ENCODE measurements at regions not wholly inside any gene's neighbourhood (a gene's known extent, or its start where the extent isn't known, plus 50 kb on each side); places are given as distances from the start of the nearest gene placed in this dataset.

- Mint-ChIP-seq H3K4me3 (peak overlapping the region; percentile 79), H3K27ac (peak overlapping the region; percentile 86), H3K27me3 (ENCODE audit: low read depth in 2 of 2) (no peaks in the 10 kb centered on the region), H3K36me3 (no peaks in the 10 kb centered on the region), H3K9me3 (no peaks in the 10 kb centered on the region), H3K4me1 (peaks cover 10 to 11% of the 10 kb centered on the region in 2 donors)
- Histone ChIP-seq H3K27me3 (ENCODE audit: control insufficient read depth, insufficient read depth, low read length) (no peaks in the 10 kb centered on the region), H3K36me3 (ENCODE audit: control insufficient read depth, insufficient read depth, low read length) (no peaks in the 10 kb centered on the region), H3K27ac (ENCODE audit: low read length) (peak overlapping the region; percentile 75), H3K9me3 (ENCODE audit: control insufficient read depth, insufficient read depth, low read length) (no peaks in the 10 kb centered on the region), H3K4me3 (ENCODE audit: low read length) (no peak overlapping the region), H3K4me1 (ENCODE audit: control insufficient read depth, insufficient read depth, low read length) (peaks cover 9% of the 10 kb centered on the region)
- TF ChIP-seq CTCF (IDR thresholded peaks at IDR 0.05), result no peak
- ATAC-seq (peak; percentile 87 to 95 (median 92)), DNase-seq (peak in 1 of 2 donors; percentile 82)
- WGBS (ENCODE audit: insufficient coverage), result no CpG with 5 or more reads among the region's 1 CpG
- intact Hi-C loops (cut with micrococcal nuclease), result loop anchor here (5.0 kb wide), 1 partner anchor 105 kb away; no protein-coding TSS in a partner anchor
Measured at GRCh38 chr21:25457411-25457810, 149.9 kb downstream of the MRPL39 start.

GRCh38 chr21:25456672-25457071 is 150.6 kb downstream of the MRPL39 start:
- H3K36me3 ChIP-seq (ENCODE audit: control insufficient read depth, insufficient read depth, low read length), result no peaks in the 10 kb centered on the region
- H3K4me3 ChIP-seq (ENCODE audit: low read length), result no peak overlapping the region
- H3K27me3 ChIP-seq (ENCODE audit: control insufficient read depth, insufficient read depth, low read length), result no peaks in the 10 kb centered on the region
- peaks cover 9% of the 10 kb centered on the region for H3K4me1 ChIP-seq (ENCODE audit: control insufficient read depth, insufficient read depth, low read length)
- intact Hi-C loops (cut with micrococcal nuclease), result loop anchor here (5.0 kb wide), 1 partner anchor 106 kb away; no protein-coding TSS in a partner anchor
- Mint-ChIP-seq H3K36me3 (no peaks in the 10 kb centered on the region), H3K27me3 (ENCODE audit: low read depth in 2 of 2) (no peaks in the 10 kb centered on the region), H3K4me1 (peaks cover 10 to 11% of the 10 kb centered on the region in 2 donors), H3K9me3 (no peaks in the 10 kb centered on the region), H3K4me3 (no peak overlapping the region), H3K27ac (peak overlapping the region; percentile 86)
- peak in 1 of 2 donors; percentile 59 for DNase-seq
- WGBS (ENCODE audit: insufficient coverage), result 53% methylated on average over 3 of the region's 3 CpGs
- TF ChIP-seq CTCF (IDR thresholded peaks at IDR 0.05), result no peak
- no peaks in the 10 kb centered on the region for H3K9me3 ChIP-seq (ENCODE audit: control insufficient read depth, insufficient read depth, low read length)
- peak overlapping the region; percentile 75 for H3K27ac ChIP-seq (ENCODE audit: low read length)
- ATAC-seq, result peak in 2 of 3 donors; percentile 14 to 33

- Mint-ChIP-seq H3K4me1 (peaks cover 10 to 11% of the 10 kb centered on the region in 2 donors), H3K27ac (no peak overlapping the region), H3K4me3 (no peak overlapping the region), H3K9me3 (no peaks in the 10 kb centered on the region), H3K27me3 (ENCODE audit: low read depth in 2 of 2) (no peaks in the 10 kb centered on the region), H3K36me3 (no peaks in the 10 kb centered on the region)
- peaks cover 9% of the 10 kb centered on the region for H3K4me1 ChIP-seq (ENCODE audit: control insufficient read depth, insufficient read depth, low read length)
- no peaks in the 10 kb centered on the region for H3K9me3 ChIP-seq (ENCODE audit: control insufficient read depth, insufficient read depth, low read length)
- no peak overlapping the region for H3K27ac ChIP-seq (ENCODE audit: low read length)
- H3K36me3 ChIP-seq (ENCODE audit: control insufficient read depth, insufficient read depth, low read length), result no peaks in the 10 kb centered on the region
- intact Hi-C loops (cut with micrococcal nuclease), result no loop called here
- H3K4me3 ChIP-seq (ENCODE audit: low read length), result no peak overlapping the region
- no peak for DNase-seq
- ATAC-seq, result no peak
- TF ChIP-seq CTCF (IDR thresholded peaks at IDR 0.05), result no peak
- H3K27me3 ChIP-seq (ENCODE audit: control insufficient read depth, insufficient read depth, low read length), result no peaks in the 10 kb centered on the region
Measured at GRCh38 chr21:25453524-25453923, 153.8 kb downstream of the MRPL39 start.

- Histone ChIP-seq H3K36me3 (ENCODE audit: control insufficient read depth, insufficient read depth, low read length) (no peaks in the 10 kb centered on the region), H3K9me3 (ENCODE audit: control insufficient read depth, insufficient read depth, low read length) (no peaks in the 10 kb centered on the region), H3K4me3 (ENCODE audit: low read length) (no peak overlapping the region), H3K4me1 (ENCODE audit: control insufficient read depth, insufficient read depth, low read length) (no peaks in the 10 kb centered on the region), H3K27ac (ENCODE audit: low read length) (no peak overlapping the region), H3K27me3 (ENCODE audit: control insufficient read depth, insufficient read depth, low read length) (no peaks in the 10 kb centered on the region)
- no peak for ATAC-seq
- no peaks in the 10 kb centered on the region for H3K9me3 Mint-ChIP-seq
- H3K4me3 Mint-ChIP-seq, result no peak overlapping the region
- H3K36me3 Mint-ChIP-seq, result no peaks in the 10 kb centered on the region
- no peak for DNase-seq
- WGBS (ENCODE audit: insufficient coverage), result 97% methylated on average over 3 of the region's 3 CpGs
- no peak for TF ChIP-seq CTCF (IDR thresholded peaks at IDR 0.05)
- intact Hi-C loops (cut with micrococcal nuclease), result no loop called here
- peaks cover 0 to 3% of the 10 kb centered on the region in 2 donors for H3K27me3 Mint-ChIP-seq (ENCODE audit: low read depth in 2 of 2)
- H3K27ac Mint-ChIP-seq, result no peak overlapping the region
- H3K4me1 Mint-ChIP-seq, result no peaks in the 10 kb centered on the region
Measured at GRCh38 chr21:25449950-25450349, 157.3 kb downstream of the MRPL39 start.

All from natural killer cell (primary cell).